Hippocampal formation (tissue), 2 donors: ENCODE measurements at regions not wholly inside any gene's neighbourhood (a gene's known extent, or its start where the extent isn't known, plus 50 kb on each side); places are given as distances from the start of the nearest gene placed in this dataset.

Experiments
- DNase-seq, 2 donors: peaks; one replicate each; lab custom pipeline; 2025; lab: John Stamatoyannopoulos, UW

DNA sequence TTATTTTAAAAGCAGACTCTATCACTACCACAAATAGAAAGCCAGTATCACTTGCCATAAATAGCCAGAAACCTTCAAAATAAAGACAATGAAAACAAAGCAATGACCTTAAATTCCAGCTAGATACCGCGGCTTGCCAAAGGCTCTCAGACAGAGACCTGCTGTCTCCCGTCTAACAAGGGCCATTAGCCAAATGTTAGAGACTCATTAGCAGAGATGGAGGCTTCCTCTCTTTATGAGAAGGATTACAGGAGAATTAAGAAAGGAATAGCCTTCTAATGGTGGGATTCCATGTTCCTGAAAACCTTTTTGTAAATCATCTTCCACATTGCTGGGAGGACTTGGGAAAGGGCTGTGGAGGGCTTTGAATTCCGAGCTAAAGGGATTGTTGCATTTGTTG lies 206.7 kb downstream of the AACS start:
- DNase-seq, result no peak

DNA sequence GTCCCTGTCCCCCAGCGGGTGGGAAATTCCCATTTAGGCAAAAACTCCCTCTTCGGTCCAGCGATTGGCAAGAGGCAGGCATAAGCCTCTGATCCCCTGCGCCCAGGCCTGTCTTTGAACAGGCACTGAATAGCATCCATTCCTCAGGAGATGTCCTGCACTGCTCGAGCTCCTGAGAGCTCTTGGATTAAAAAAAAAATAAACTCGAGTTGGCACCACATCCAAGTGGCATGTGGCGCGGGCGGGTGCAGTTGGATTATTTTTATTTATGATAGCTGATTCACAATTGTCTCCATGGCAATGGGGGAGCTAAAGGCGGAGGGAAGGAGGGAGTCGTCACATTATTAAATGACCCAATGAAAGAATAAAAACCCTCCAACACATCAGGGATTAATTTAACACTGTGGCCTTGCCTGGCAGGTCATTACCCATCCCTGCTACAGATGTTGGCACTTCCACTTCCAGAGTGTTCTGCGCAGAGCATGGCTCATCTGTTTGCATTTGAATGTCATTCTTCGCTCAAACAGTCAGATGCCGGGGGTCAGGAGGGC lies 207.2 kb downstream of the AACS start:
- DNase-seq, result no peak

DNA sequence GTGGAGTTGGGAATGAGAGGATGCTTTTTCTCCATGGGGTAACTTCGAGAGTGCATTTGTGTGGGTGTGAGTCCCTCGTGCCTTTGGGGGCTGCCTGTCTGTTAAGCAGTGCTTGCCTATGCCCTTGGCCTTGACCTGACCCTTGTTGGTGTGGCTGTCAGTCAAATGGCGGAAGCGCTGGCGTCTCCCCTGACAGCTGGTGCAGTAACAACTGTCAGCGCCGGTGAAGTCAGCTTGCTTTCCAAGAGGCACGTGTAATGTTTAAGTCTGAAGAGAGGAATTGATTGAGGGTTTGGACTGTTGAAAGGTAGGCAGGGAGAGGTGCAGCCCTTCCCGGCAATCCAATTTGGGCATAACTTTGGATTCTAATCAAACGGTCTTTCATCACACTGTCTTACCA lies 211.3 kb downstream of the AACS start:
- no peak for DNase-seq

DNA sequence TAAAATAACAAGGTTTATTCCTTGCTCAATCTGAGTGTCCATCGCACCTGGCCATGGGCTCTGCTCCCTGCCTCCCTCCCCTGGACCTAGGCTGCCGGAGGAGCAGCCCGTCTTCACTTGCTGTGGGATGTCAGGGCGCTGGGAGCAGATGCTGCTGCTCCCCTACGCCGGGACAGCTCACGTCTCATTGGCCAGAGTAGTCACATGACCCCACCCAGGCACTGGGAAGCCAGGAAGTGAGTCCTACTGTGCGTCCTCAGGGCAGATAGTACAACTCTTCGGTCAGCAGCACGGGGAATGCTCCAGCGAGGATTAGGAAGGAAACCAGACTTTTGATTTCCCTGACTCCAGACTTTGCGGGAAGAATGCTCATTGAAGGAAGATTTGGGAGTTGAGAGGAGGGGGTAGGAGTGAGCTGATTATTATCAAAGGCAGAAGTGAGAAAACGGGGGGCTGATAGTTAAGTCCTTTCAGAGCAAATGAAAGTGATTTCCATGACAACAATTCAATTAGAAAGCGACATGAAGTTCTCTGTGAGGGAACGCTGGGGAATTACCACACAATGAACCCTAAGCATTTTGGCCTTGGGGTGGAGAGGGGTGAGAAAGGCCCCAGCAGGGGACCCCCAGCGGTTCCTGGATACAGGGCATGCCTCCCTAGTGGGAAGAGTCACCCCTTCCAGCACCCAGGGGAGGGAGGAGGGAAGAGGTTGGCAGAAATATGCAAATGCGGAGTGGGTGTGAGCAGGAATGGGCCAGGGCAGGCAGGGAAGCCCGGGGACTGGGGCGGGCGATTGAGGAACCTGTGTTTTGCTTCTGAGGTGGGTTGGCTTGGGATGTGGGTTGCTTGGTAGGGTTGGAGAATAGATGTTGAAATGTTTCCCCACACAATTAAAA lies 215.5 kb downstream of the AACS start:
- DNase-seq, result no peak

DNA sequence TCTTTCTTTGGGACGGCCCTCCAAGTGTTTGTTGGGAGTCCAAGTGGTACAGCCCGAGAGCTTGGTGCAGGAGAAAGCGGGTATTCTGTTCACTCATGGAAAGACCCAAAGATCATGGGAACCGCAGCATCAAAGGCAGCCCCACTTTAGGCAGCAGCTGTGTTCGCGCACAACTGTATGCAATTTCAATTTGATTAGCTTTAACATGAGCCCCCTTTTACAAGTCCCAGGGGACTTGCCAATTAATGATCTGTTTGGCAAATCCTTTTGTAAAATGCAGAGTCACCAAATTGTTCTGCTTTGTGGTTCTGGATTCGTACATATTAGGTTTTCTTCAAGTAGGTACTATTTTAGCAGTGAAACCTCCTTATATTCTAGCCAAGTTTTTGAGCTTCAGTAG lies 217.7 kb downstream of the AACS start:
- no peak for DNase-seq

DNA sequence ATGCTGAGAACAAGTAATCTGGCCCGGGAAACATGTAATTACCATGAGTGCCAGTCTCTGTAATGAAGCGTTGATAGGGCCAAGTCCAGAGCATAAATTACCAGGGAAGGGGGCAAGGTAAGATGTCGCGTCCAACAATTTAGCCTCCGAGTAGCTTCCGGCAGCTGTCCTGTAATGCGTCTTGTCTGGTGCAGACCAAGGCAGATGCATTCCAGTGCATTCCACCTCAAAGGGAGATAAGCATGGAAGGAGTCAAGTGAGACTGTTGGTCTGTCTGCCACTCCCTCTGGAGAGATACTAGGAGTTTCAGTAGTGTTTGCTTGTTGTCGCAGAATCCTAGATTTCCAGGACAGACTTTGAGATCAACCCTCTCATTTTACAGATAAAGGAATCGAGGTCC lies 218.3 kb downstream of the AACS start:
- no peak for DNase-seq

DNA sequence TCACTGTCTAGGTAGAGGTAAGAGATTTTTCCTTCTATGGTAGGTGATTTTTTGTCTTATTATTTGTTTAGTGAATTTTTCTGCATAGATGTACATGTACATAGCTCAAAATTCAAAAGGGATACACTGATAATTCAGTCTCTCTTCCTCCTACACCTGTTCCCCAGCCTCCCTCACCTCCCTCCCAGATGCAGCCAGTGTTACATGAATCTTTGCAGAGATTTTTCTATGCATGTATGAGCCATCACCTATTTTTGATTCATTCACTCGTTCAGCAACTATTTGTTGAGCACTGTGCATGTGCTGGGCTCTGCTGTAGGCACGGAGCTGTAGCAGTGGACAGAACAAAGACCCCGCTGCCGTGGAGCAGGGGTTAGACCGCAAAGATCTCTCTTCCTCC lies 218.9 kb downstream of the AACS start:
- no peak for DNase-seq

DNA sequence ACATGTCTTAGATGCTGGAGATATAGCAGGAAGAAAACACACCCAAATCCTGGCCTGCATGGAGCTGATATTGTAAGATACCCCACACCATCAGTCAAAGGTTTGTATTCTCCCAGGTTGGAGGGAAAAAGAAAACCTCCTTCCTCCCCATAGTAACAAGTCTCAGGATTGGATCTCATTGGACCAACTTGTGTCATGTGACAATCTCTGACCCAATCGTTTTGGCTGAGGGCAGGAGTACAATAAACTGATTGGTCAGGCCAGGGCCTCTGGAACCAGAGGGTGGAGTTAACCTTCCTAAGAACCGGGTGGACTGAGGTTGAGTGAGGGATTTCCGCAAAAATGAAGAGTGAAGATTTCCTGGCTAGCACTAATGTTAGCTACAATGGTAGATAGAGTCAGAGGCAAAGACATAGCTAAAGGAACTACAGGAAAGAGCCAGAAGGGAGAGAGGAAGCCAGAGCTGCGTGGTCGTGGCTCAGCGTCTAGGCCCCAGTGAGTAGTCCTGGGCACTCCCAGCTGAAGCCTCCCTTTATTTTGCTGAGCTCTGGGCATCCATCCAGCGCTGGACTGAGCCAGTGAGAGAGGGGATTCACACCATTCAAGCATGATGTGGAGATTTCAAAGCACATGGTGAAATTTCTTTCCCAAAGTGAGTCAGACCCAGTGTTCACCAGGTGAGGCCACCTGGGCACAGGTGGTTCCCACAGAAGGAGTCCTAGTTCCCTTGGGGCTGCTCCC lies 219.9 kb downstream of the AACS start:
- DNase-seq, result no peak

DNA sequence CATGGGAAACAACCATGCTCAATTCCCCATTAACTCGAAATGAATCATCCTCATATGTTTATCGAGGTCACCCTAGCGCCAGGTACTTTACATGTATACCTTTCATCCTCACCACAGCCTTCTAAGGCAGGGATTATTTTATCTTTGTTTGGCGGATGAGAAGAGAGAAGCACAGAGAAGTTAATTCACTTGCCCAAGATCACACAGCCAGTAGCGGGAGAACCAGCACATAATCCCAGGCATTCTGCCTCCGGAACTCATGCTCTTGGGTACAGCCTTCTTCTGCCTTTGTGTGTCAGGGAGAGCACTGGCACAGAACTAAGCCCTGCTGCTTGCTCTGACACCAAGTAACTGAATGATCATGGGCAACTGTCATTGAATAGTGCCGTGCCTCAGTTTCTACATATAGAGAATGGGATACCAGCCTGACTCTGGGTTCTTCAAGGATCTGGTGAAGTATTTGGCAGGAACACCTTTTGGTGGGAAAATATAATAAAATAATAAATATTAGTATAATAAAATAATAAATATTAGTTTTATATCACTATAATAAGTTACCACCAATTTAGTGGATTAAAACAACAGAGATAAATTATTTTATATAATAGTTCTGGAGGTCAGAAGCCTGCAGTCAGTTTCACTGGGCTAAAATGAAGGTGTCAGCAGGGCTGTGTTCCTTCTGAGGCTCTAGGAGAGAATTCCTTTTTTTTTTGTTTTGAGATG lies 220.9 kb downstream of the AACS start:
- no peak for DNase-seq

DNA sequence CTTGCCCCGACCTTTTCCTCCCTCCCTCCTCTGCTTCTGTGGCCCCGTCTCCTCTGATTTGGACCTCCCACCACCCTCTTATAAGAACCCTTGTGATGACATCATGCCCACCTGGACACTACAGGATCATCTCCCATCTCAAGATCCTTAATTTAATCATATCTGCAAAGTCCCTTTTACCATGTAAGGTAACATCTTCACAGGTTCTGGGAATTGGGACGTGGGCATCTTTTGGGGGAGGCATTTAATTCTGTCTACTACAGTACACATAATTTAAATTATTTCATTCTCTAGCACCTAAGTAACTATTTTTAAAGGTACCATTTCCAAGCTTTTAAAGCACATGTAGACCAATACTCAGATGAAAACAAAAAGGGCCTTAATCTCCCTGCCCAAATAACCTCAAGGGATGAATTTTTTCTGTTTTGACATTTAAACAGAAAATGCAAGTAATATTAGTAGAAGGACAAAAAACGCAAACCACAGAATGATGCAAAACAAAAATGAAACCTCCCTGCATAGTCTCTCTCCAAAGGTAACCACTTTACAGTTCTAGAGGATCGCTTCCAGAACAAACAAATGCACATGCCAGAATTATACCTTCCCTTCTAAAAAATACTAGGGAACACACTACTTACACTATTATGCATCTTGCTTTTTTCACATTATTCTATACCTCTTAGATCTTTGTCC lies 222.1 kb downstream of the AACS start:
- DNase-seq, result no peak

DNA sequence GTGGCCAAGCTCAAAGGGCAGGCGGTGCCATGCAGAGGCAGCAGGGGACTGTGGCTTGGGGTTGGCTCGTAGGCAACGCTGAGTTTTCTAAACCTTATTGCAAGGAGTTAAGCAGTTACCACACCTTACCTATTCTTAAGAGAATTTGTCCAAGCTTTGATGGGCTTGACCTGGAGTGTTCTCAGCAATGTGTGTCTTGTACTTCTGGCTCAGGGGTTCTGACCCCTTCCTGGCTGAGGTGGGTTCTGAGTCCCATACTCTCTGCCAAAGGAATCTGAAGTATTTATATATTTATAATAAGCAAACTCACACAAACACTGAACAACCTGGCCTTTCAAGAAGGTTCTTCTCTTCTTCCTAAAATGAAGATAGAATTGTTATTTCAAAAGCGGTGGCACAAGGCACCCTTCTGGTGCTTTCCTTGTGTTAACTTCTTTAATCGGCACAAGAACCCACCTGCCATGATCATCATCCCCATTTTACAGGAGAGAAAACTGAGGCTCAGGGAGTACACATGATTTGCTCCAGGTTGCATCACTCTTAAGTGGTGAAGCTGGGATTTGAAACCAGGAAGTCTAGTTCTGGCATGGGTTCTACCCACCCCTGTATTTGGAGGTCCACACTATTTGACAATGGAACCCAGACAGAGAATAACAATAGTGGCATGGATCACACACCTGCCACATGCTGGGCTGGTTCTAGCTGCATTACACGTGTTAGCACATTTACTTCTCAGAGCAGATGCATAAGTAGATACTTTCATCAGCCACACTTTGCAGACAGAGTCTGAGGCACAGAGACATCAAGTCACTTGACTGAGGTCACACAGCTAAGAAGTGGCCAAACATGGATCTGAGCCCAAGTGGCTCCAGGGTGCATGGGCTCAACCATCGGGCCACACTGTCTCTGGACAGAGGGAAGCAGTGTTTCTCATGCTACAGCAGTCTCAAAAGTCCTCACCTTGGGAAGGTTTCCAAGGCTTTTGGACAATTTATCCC lies 224.0 kb downstream of the AACS start:
- no peak for DNase-seq

DNA sequence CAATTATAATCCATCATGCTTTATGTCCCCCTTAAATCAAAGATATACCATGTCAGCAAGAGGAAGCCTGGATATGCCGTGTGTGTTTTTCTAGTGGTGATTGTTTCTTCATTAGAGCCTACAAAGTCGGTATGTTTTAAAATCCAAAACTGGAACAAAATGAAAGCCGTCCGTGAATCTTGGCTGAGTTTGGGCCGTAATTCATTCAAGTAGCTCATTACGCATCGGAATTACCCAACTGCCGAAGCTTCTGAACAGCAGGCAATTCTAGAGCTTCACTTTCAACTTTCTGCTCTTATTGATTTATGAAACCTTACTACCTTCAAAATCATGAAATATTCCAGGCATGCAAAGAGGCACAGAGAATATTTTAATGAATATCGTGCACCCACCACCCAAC lies 224.7 kb downstream of the AACS start:
- no peak for DNase-seq

DNA sequence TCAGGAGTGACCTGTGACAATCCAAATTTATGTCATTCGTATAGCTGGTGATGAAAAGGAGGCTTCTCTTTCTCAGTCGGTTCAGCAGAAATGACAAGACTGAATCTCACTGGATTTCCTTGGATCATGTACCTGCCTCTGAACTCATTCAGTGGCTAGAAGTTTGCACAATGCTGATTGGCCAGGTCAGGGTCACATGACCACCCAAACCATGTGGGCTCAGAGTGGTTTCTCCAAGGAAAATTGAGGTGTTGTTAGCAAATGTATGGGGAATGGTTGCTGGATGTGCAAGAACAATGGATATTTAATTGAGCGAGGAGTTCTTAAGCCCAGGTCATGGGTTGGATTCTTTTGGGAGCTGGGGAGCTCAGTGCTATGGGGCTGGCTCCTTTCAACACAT lies 227.5 kb downstream of the AACS start:
- DNase-seq, result no peak

DNA sequence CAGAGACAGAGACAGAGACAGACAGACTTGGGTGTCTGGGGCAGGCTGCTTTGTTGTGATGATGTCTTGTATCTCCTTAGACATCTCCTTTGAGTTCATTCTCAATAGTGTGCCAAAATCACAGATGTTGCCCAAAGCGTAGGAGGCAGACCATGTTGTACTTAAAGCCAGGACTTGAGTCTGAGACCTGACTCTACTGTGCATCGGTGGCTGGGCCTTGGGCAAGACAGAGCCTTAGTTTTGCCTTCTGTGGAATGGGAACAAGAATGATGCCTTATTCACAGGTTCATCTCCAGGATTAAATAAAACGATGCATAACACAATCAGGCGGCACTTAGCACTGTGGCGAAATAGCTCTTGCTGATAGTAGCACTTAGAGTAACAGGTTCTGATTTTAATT lies 230.3 kb downstream of the AACS start:
- DNase-seq, result no peak

DNA sequence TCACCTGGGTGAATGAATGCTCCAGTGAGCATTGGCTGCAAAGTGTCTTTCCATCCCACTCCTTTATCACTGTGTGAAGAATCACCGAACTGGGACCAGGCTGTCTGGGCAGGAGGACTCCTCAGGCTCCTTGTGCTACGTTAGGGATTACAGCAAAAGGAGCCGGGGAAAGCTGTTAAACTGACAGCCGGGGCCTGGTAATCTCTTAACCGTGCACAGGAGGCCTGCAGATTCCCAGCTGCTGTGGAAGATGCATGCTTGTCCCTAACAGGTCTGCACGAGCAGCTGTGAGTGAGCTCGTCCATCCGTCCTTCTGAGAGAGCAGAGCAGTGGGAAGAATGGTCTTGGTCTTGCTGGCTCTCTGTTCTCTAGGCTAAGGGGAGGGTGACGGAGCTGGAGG lies 231.5 kb downstream of the AACS start:
- no peak for DNase-seq

DNA sequence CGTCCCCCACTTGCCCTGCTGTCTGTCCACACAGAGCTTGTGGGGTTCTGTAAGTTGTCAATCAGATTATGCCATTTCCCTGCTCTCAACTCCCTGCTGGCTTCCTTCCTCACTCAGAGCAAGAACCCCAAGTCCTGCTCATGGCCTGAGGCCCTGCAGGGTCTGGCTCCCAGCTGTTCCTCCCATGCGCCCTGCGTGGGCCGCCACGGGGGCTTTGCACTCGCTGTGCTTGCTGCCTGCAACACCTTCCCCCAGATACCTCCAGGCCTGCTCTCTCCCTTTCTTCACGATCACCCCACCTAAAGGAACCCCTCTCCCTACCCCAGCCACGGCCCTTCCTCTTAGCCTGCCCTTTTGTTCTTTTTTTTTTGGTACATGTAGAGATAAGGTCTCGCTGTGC lies 234.6 kb downstream of the AACS start:
- no peak for DNase-seq

DNA sequence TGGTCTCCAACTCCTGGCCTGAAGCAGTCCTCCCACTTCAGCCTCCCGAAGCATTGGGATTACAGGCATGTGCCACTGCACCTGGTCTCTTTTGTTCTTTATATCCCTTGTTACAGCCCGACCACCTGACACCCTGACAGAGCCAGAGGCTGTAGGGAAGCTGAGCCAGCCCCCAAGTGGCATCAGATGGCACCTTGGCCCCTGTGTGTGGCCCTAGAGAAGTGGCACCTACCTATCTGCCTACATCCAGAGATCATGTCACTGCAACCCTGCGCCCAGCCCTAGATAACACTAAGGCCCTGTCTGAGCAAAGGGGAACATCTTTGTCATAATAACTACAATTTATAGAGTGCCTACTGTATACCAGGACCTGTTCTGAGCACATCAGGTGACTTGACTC lies 235.0 kb downstream of the AACS start:
- no peak for DNase-seq

DNA sequence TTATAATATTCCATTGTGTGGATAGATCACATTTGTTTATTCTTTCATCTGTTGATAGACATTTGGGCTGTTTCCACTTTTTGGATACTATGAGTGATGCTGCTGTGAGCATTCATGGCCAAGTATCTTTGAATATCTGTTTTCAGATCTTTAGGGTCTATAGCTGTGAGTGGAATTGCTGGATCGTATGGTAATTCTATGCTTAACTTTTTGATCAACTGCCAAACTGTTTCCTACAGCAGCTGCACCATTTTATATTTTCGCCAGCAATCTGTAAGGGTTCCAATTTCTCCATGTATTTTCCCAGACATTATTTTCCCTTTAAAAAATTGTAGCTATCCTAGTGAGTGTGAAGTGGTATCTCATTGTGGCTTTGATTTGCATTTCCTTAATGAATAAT lies 238.1 kb downstream of the AACS start:
- no peak for DNase-seq

DNA sequence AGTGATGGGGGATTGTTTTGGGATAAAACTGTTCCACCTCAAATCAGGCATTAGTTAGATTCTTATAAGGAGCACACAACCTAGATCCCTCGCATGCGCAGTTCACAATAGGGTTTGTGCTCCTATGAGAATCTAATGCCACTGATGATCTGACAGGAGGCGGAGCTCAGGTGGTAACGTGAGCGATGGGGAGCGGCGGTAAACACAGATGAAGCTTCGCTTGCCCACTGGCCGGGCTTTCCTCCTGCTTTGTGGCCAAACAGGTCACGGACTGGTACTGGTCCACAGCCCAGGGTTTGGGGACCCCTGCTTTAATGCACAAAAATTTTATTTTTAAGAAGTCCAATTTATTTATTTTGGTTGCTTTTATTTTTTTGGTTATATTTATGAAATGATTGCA lies 238.8 kb downstream of the AACS start:
- no peak for DNase-seq

DNA sequence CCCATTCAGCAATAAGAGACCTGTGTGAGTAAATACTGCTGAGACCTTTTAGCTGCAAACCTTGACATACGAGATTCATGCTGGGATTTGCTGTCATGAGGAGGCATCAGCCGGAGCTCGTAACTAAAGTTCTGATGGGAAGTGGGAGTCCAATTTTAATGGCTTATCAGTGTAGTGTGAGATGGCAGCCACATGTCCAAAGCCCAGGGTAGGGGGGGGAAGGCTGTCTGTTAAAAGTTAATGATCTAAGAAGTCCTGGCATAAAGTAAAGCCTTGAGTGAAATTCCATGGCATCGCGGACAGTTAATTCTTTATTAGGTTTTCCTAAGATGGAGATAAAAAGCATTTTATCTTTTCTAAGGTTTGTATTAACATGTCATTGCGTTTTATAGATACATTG lies 240.0 kb downstream of the AACS start:
- DNase-seq, result no peak

DNA sequence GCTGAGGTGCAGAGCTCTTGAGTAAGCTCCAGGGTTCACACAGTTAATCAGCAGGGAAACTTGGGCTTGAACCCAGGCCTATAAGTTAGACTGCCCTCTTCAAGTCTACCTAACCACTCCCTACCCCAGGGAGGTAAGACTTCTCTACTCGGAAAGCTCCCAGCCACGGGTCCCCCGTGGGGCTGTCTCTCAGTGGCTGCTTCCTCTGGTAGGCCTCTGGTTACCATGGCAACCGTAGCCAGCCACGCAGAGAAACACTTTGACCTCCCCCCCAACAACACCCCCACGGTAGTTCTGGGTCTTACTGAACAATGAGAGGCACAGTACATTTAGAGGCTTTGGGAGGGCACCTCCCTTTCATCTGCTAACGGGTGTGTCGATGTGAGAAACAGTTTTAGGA lies 245.2 kb downstream of the AACS start:
- no peak for DNase-seq
